Stimulated activated CD4-positive, alpha-beta T cell treated with anti-CD3 and anti-CD28 coated beads, Interleukin-12 subunit alpha, Interleukin-12 subunit beta, amount 100 ng/mL, for 4 hours (primary cell): ENCODE measurements at regions not wholly inside any gene's neighbourhood (a gene's known extent, or its start where the extent isn't known, plus 50 kb on each side); places are given as distances from the start of the nearest gene placed in this dataset.

Experiments
- DNase-seq: peaks from one replicate; pipeline ENCODE4 v3.0.0-alpha.2; 2020

DNA sequence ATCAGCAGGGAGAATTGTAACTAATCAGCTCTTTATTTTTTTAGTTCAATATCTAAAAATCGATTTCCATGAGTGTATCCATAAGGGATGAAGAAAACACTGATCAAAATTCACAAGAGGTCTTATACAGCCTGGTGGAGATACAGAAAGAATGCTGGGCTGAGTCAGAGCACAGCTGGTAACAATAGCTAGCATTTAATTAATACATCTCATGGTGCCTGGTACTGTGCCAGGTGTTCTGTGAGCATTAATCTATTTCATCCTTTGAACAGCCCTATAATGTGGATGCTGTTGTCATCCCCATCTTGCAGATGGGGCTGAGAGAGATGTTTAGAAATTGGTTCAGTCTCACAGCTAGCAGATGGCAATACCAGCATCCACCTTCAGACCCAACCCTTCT is 250.9 kb upstream of the RPS6KA3 start:
- DNase-seq = no peak

DNA sequence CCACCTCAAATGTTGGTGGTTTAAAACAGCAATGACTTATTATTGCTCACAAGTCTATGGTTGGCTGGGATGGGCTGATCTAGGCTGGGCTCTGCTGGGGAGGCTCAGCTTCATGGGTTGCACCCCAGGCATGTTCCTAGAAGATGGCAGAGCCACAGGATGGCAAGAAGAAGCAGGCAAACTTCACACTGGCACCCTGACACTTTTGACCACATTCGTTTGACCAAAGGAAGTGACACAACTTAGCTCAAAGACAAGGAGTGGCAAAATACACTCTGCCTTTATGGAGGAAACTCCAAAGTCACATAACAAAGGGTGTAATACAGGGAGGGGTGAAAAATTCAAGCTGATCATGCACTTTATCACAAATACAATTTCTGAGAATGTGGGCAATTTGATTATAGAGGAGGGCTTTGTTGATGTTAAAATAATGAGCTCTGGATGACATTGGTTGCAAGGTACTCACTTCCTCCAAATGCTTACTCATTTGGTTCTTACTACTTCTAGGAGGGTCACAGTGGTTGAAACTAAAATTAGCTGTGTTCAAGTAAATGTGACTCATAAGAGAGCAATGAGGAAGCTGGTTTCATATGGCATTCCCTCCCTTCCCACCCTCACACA is 249.2 kb upstream of the RPS6KA3 start:
- no peak for DNase-seq

DNA sequence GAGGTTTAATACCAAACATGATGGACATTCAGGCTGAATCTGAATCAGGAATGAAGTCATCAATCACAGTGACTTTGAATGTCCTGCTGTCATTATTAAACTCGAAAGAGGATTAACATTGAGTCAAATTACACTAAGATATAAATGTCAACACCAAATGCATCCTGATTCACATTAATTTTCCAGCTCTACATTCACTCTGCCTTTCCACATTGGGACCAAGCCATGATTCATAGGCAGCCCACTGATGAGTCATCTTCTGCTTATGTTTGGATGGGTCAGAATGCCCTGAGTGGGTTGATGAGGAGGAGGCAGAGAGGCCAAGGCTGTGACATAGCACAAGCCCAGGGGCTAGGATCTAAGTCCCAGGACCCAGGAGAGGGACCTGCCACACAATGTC is 247.6 kb upstream of the RPS6KA3 start:
- no peak for DNase-seq

DNA sequence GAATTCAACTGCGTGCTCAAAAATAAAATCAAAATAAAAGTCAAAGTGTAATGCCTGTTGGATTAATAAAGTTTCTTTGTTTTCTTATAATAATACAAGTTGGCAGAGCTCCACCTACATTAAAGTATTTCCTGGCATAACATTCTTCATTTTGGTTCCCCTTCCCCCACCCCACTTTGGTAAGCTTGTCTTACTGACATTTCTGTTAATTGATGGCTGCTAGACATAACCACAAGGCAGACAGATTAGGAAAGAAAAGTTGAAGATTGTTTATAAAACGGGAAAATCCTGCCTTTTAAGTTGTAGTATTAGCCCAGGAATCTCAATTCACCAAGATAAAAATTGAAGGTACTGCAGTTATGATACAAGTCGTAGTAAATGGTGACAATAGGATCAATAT is 246.5 kb upstream of the RPS6KA3 start:
- DNase-seq = no peak

DNA sequence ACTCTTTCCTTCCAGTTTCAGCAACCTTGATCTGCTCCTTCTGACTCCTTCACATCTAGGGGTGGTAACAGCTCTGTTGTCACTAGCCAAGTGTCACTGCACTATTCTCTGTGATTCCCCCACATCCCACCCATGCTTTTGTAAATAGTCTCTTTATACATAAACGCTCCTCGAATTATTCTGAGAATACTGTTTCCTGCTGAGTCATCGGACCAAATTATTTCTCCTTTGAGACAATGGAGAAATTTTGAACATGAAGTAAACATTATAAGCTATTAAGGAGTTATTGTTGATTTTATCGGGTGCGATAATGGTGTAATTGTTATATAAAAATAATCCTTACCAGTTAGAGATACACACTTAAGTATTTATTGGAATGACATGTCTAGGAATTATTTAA is 245.1 kb upstream of the RPS6KA3 start:
- DNase-seq = no peak

DNA sequence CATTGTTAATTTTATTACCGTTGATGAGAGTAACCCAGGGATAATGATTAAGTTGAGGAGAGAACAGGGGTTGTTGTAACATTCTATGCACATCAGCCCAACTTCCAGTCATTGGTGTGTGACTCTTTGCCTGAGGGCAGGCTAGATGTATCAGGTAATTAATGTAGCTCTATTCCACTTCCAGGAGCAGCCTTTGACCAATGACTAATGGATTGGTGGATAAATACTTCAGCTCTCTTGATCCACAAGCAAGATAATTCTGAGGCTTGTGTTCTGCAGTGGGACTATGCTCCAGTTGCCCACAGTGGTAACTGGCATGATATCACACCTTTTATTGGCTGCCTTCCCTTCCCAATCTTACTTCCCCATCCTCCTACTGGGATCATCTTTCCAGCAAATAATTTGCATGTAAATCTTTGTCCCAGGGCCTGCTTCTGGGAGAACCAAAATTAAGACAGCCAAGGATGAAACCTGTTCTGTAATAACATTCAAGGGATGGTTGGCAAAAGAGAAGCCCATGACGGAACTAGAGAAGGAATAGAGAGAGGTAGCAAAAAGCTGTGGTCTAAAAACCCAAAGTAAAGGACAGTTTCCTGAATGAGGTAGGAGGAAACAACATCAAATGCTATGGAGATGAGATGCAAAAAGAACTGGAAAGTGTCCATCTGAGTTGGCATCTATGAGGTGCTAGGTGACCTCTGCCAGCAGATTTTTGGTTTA is 241.4 kb upstream of the RPS6KA3 start:
- no peak for DNase-seq

DNA sequence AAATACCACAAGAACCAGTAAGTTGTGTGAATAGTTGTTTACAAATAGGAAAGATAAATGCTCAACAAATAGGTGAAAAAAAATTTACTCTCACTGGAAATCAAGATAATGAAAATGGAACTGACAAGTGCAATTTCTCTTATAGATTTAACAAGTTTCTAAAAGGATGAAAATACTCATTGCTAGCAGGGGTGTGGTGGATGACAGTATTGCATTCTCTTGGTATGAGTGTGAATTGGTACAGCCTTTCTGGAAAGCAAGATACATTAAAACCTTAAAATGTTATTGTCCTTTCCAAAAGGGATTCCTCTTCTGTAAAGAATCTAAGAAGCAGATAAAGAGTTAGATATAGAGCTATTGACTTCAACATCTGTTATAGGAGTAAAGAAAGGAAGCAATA is 240.0 kb upstream of the RPS6KA3 start:
- DNase-seq = no peak

DNA sequence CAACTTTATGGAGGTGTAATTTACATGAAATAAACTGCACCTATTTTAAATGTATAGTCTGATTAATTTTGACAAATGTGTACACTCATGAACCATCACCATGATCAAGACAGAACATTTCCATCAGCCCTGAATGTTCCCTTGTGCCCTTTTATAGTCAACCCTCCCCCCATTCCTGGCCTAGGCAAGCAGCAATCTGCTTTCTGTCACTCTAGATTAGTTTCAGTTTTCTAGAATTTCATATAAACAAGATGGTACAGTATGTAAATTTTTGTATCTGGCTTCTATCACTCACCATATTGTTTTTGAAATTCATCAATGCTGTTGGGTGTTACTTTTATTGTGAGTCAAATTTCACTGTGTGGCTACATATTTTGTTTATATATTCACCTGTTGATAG is 234.2 kb upstream of the RPS6KA3 start:
- no peak for DNase-seq

DNA sequence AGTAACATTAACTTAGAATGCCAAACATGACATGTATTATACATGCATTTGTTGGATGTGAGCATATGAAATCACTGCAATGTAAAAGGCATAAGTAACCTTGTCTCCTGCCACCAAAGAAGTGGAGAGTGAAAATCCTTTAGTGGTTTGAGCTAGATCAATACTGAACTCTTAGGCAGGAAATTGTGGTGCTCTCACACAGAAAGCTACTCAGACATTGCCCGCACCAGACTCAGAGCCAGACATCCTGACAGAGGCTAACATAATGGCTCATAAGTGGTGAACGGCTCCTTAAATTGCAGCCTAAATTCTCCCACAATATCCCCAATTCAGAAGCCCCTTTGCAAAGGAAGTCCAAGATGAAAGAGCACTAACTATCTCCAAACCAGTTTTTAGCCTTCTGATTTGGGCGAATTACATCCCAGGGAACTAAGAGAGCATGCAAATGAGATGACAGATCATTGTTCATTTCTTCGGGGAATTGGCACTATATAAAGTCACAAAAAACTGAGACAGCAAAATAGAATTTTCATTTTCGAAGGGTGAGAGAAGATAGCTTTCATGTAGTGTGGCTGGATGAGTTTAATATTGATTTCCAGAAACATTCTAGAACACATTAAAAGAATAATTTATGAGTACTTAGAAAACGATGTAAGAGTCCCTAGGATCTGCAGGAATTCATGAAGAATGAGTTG is 233.6 kb upstream of the RPS6KA3 start:
- DNase-seq = no peak

DNA sequence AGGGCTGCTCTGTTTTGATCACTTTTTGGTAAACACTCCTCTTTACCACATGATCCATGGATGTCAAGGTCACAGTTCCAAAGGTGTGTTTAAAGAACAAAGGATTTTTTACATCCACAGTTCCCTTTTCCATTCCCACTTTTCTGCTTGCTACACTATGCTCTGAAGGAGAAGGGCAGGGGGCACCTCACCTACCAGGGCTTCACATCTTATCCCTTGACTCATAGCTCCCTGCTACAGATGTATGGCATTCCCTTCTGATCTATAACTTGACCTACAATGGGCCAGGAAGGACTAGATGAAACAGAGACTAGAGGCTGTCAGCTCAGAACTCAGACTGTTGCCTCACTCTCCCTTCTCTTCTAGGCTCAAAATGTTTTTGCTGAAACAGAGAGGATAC is 233.1 kb upstream of the RPS6KA3 start:
- DNase-seq = no peak

DNA sequence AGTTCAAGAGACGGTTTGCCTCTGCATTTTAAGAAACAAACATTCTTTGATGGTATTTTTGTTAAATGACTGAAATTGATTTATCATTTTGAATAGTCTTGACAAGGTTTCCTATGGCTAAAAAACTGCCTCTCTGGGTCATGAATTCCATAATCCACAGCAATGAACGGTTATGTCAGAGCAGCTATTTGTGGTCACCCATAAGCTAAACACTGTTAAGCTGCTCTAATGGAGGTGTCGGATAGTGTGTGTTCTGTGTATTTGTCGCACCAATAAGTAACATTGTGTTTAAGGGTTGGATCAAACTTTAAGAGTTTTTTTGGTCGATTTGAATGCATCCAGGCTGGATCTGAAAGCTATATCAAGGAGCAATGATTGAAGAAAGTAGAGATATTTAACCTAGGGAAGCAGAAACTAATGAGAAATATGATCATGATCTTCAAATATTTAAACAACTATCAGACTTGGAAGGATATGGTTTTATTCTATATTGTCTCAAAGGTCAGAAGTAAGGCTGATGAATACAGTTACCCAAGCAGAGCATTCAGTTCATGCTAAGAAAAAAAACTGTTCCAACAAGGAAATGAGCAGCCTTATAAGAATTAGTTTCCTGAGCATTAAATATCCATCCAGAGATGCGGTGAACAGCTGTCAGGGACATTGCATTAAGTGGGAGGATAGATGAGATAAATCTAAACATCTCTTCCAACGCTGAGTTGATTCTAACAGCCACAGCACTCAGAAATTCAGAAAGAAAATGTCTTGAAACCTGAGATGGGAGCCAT is 232.3 kb upstream of the RPS6KA3 start:
- DNase-seq = no peak

DNA sequence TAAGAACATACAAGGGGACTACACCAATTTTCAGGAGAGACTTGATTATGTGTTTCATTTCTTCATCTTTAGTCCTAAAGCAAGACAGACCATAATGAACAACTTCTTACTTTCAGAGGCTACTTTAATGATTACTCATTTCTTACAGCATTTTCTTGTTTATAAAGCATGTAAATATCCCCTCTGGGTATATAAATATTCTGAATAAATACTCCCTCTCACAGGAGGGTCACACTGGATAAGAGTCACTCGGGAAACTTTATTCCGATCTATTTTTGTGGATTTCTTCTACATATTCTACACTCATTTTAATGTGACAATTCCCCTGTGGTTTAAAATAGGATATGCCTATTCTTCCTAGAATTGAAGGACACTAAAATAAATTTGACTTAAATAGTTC is 228.9 kb upstream of the RPS6KA3 start:
- DNase-seq = no peak

DNA sequence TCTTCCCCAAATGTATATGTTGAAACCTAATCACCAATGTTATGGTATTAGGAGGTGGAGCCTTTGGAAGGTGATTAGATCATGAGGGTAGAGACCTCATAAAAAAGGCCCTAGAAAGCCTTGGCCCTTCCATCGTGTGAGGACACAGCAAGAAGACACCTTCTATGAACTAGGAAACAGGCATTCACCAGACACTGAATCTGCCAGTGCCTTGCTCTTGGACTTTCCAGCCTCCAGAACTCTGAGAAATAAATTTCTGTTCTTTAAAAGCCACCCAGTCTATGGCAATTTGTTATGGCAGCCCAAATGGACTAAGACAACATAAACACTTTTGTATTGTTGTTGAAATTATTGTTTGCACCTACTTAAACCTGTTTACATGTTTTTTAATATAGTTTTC is 221.8 kb upstream of the RPS6KA3 start:
- no peak for DNase-seq

DNA sequence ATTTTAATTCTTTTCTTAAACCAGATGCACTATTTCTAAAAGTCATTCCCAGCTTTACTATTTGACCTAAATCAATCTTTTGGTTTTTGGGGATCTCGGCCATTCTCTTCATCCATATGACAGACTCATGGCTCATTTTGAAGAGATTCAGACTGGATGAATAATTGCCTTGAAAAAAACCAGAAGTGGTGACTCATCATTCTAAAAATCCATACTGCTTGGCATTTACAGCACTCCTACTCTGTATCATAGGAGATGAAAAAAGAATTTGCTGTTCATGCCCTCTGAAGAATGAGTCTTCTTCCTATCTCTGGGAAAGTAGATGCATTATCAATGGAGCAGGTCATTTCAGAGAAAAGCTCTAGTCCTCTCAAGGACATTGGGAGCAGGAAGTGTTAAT is 220.5 kb upstream of the RPS6KA3 start:
- DNase-seq = no peak

DNA sequence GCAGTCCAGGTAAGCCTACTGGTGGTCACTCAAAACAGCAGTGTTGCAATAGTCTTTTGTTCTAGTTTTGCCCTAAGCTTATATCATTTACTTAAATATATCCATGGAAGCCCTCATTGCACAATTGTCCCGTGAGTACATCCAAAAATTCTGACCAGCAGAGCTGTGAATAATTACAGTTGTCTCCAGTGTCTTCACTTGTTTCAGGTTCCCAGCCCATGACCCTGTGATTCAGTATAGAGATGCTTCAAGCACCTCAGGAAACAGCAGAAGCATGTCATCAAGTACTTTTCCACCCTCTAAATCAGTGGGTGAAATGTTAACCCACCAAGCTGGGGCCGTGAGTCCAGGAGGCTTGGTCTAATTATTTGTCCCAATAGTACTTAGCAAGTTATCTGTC is 214.9 kb upstream of the RPS6KA3 start:
- DNase-seq = no peak

DNA sequence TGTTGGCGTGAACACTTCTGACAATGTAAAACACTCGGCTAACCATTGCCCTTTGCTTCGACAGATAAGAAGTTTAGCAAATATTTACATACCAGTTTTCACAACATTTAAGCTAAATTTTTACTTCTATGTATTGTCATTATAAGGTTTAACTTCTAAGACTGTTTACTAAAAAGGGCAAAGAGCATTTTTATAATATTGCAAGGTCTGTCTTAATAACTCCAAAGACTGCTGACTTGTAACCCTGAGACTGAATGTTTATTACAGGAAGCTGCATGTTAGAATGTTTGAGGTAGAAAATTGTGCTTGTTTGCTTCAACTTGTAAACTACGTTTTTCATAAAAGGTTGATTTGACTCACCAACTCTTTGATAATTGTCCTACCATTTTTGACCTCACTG is 213.2 kb upstream of the RPS6KA3 start:
- DNase-seq = no peak

DNA sequence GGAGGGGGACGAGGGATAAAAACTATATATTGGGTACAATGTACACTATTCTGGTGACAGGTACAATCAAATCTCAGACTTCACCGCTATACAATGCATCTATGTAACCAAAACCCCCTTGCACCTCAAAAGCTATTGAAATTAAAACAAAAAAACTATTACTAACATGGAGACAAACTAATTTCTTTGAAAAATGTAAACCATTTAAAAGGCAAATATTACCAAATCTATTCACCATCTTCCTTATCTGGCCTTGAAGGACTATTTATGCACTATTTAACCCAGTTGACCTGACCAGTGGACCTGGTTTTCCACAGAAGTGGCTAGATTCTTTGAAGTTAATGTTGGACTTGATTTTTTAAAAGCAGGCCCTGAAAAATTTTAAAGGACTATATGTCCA is 212.3 kb upstream of the RPS6KA3 start:
- DNase-seq = no peak

DNA sequence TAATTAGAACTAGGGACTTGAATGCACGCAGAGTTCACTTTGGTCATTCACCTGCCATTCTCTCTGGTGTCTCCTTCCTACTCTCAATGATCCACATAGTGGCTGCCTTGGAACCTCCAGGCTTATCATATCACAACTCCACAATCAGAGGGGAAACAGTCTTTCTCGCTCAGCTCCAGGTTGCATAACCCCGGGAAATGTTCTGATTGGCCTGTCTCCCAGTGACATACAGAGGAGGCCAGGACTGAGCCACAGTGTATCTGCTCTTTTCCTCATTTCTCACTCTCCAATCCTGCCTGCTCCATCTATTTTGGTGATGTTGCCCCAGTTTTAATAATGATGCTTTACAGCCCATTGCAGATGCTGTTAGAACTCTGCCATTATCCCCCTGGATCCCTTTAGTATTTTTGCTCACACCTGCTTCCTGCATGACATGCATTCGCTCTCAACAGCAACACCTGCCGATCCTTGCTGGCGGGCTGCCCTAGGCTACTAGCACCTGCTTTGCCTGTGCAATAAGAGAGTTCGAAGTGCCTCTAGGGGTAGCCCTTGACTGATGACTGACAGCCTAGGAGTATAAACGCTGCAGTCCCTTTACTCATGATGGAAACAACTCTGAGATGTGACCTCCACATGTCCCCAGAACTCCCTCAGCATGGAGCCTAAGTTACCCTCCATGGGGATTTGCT is 211.3 kb upstream of the RPS6KA3 start:
- no peak for DNase-seq

DNA sequence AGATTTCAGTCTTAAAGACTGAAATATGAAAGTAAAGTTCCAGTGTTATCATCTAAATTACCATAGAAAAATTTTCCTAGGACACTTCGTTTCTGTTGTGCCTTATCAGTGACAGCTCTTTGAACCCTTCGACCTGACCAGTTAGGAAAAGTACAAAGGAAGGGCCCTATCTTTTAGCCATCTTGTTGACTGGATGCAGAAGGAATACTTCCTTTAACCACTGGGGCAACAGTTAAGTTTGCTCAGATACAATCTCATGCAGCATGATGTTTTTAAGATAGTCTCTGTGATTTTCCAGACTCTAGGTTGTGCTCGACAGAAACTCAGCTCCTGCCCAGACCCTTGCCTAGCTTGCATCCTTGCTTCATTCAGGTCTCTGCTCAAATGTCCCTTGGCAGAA is 210.5 kb upstream of the RPS6KA3 start:
- DNase-seq = no peak

DNA sequence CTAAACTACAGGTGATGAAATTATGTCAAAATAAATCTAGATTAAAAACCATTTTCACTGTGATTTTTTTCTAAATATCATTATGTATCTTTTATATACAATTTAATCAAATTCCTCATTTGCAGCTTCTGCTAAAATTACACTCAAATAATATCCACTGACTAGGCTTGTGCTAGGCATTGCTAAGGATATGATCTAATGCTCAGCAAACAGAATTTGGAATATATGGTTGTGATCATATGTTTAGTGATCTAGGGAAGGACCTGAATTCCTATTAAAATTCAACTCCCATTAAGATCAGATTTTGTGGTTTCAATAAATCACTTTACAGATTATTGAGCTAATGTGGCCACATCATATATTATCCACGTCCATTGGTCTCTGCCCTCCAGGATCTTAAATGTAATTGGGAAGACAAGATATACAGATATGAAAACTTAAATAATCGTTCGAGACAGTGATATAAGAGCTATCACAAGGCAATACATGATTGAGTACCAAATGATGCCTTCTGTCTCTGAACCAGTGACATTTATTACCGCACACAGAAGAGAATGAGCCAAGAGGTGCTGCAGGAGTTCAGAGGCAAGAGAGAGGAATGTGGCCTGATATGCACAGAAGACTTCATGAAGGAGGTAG is 206.0 kb upstream of the RPS6KA3 start:
- no peak for DNase-seq

DNA sequence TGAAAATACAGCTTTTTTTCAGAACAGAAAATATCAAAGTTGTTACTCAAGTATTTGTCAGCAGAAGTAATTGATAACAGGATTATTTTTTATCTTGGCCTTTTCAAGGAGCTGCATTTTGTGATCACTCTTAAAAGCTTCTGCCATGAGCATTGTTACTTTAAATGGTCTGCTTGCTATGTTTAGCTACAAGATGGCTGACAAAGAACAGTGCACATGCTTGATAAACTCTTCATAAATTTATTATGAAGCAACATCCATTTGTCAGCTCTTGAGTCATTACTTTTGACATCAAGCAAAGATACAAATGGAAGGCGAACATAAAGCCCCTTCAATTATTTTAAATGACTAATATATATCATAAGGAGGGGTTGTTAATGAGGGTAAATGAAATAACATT is 205.4 kb upstream of the RPS6KA3 start:
- no peak for DNase-seq

DNA sequence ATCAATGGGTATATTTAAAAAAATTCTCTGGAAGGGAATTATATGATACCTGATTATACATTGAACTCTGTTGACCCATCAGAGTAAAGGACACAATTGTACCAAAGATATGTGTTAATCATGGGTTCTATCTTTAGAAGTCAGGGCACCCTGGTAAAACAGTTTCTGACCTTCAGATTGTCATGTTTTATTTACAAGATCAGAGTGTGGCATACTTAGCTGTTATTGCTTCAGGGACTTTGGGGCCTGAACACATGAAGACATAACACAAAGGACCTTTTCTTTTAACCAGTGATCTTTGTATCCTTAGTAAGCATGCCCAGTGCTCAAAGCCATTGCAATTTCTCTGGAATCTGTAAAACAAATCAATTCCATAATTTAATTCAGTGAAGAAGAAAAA is 204.8 kb upstream of the RPS6KA3 start:
- no peak for DNase-seq
